ENCODE measurements at regions not wholly inside any gene's neighbourhood (a gene's known extent, or its start where the extent isn't known, plus 50 kb on each side); places are given as distances from the start of the nearest gene placed in this dataset.

GRCh38 chr6:80938131-80938530 lies 814.4 kb downstream of the TENT5A start:
- TF ChIP-seq GATA3 (IDR thresholded peaks at IDR 0.05; ENCODE audit: low read depth, low read length) (no peak), GATA2 (IDR thresholded peaks at IDR 0.05; ENCODE audit: low read depth, low read length) (no peak)
